AG09319 (cell line): ENCODE measurements at regions not wholly inside any gene's neighbourhood (a gene's known extent, or its start where the extent isn't known, plus 50 kb on each side); places are given as distances from the start of the nearest gene placed in this dataset.

Experiments
- DNase-seq: peaks from one replicate; pipeline ENCODE4 v3.0.0-alpha.2; 2010; ENCODE audit warnings: low read depth; ENCODE audit errors: extremely low read depth
- CTCF ChIP-seq: IDR thresholded peaks from 2 replicates; pipeline ENCODE4 v1.5.1; 2011; ENCODE audit warnings: low read depth, mild to moderate bottlenecking, inconsistent platforms, low read length, moderate library complexity

GRCh38 chr6:95240514-95240913, 336.8 kb upstream of the MANEA start:
- DNase-seq = no peak
- no peak for TF ChIP-seq CTCF

- no peak for DNase-seq
- no peak for TF ChIP-seq CTCF
Measured at GRCh38 chr6:95242560-95242959, 334.8 kb upstream of the MANEA start.

GRCh38 chr6:95243053-95243452, 334.3 kb upstream of the MANEA start:
- TF ChIP-seq CTCF = no peak
- no peak for DNase-seq

- no peak for TF ChIP-seq CTCF
- no peak for DNase-seq
Measured at GRCh38 chr6:95244751-95245150, 332.6 kb upstream of the MANEA start.

GRCh38 chr6:95248499-95248898, 328.8 kb upstream of the MANEA start:
- no peak for TF ChIP-seq CTCF
- no peak for DNase-seq

GRCh38 chr6:95249175-95249574, 328.2 kb upstream of the MANEA start:
- no peak for DNase-seq
- no peak for TF ChIP-seq CTCF

GRCh38 chr6:95249661-95250060, 327.7 kb upstream of the MANEA start:
- no peak for TF ChIP-seq CTCF
- no peak for DNase-seq
